GM12878 (cell line): ENCODE measurements at regions not wholly inside any gene's neighbourhood (a gene's known extent, or its start where the extent isn't known, plus 50 kb on each side); places are given as distances from the start of the nearest gene placed in this dataset.

Experiments used
- ATAC-seq: fragments of 200-7000 bp; cut with Tn5 transposase; 3 replicates; pipeline ENCODE4 v1.9.1; 2020; ENCODE audit warnings: mild to moderate bottlenecking, moderate library complexity
- BruUV-seq: library from RNA; stranded (reverse); fragments of 400-500 nt; replicated peaks from 2 replicates; lab custom pipeline; 2021; lab: Mats Ljungman, UMichigan
- CTCF ChIA-PET: fragments of 300-600 bp; sonication (Branson Sonifier 250); formaldehyde crosslinking; extraction: SDS; loops from one replicate; lab custom pipeline; 2021; ENCODE audit warnings: inconsistent platforms; lab: Yijun Ruan, JAX
- POLR2A ChIA-PET: fragments of 350-600 bp; formaldehyde crosslinking; extraction: SDS; loops from one replicate; lab custom pipeline; 2021; ENCODE audit warnings: inconsistent platforms; lab: Charles Lee
- RAD21 ChIA-PET: fragments of 300-600 bp; sonication (Branson Sonifier 250); formaldehyde crosslinking; loops from one replicate; lab custom pipeline; 2023; ENCODE audit warnings: antibody characterized with exemption; ENCODE audit not compliant: unreplicated experiment; lab: Charles Lee
- SMC1A ChIA-PET: fragments of 300-600 bp; sonication (Branson Sonifier 250); formaldehyde crosslinking; loops from one replicate; lab custom pipeline; 2023; ENCODE audit not compliant: unreplicated experiment, uncharacterized antibody; lab: Charles Lee
- DNase-seq: peaks from one replicate; pipeline ENCODE4 v3.0.0-alpha.2; 2011; ENCODE audit warnings: low read depth, low spot score
- FAIRE-seq: peaks from 3 replicates; lab custom pipeline; 2011; peaks lifted over from hg19 to GRCh38; lab: Jason Lieb, UNC
- H2AFZ ChIP-seq: 2 replicates; pipeline ENCODE4 v1.6.0; 2011; ENCODE audit warnings: low read depth, low read length, control low read depth; ENCODE audit not compliant: control insufficient read depth
- H3K27ac ChIP-seq: 2 replicates; pipeline ENCODE4 v1.5.1; 2011; ENCODE audit warnings: control low read depth; ENCODE audit not compliant: control insufficient read depth, insufficient read depth
- H3K27me3 ChIP-seq, 2 experiments: replicated peaks in 1 of 2; 2 replicates each; pipeline versions ENCODE4 v1.6.0 to v1.6.1; 2011; ENCODE audit warnings: low read length in 1 of 2; ENCODE audit not compliant: control insufficient read depth in 2 of 2, insufficient read depth in 2 of 2
- H3K36me3 ChIP-seq, 2 experiments: 2 replicates each; pipeline ENCODE4 v1.5.1; 2011; ENCODE audit warnings: low read length in 1 of 2; ENCODE audit not compliant: control insufficient read depth in 2 of 2, insufficient read depth in 2 of 2
- H3K4me1 ChIP-seq: 2 replicates; pipeline ENCODE4 v1.6.1; 2011; ENCODE audit warnings: mild to moderate bottlenecking, low read length, moderate library complexity, mixed read lengths; ENCODE audit not compliant: control insufficient read depth, insufficient read depth
- H3K4me2 ChIP-seq: 2 replicates; pipeline ENCODE4 v1.6.0; 2011; ENCODE audit warnings: control low read depth; ENCODE audit not compliant: control insufficient read depth, insufficient read depth
- H3K4me3 ChIP-seq: fragments of 200-600 bp; sonication (generic); 2 replicates; pipeline ENCODE4 v1.5.1; 2016
- H3K79me2 ChIP-seq: 2 replicates; pipeline ENCODE4 v1.6.0; 2011; ENCODE audit warnings: low read length; ENCODE audit not compliant: control insufficient read depth, insufficient read depth
- H3K9ac ChIP-seq: 2 replicates; pipeline ENCODE4 v1.8.0; 2011; ENCODE audit warnings: low read length, control low read depth, mixed read lengths; ENCODE audit not compliant: control insufficient read depth, insufficient read depth
- H3K9me3 ChIP-seq: replicated peaks from 3 replicates; pipeline ENCODE4 v1.5.1; 2011; ENCODE audit warnings: mild to moderate bottlenecking, low read length; ENCODE audit not compliant: control insufficient read depth, insufficient read depth
- H4K20me1 ChIP-seq: 2 replicates; pipeline ENCODE4 v1.6.0; 2011; ENCODE audit not compliant: control insufficient read depth, insufficient read depth
- CBX5 ChIP-seq: sonication (generic); IDR thresholded peaks from 2 replicates; pipeline ENCODE4 v1.6.1; 2016; ENCODE audit warnings: low read depth, moderate library complexity, mild to moderate bottlenecking, inconsistent platforms
- FOXK2 ChIP-seq: fragments of 450-650 bp; IDR thresholded peaks from 2 replicates; pipeline ENCODE4 v1.6.1; 2017; ENCODE audit warnings: mild to moderate bottlenecking, moderate library complexity
- IKZF2 ChIP-seq, 2 experiments: fragments of 450-650 bp; IDR thresholded peaks; 2 replicates each; pipeline ENCODE4 v1.6.1; 2017; ENCODE audit warnings: mild to moderate bottlenecking in 2 of 2, moderate library complexity in 2 of 2
- MEF2B ChIP-seq: fragments of 450-650 bp; IDR thresholded peaks from 2 replicates; pipeline ENCODE4 v1.6.1; 2018; ENCODE audit warnings: mild to moderate bottlenecking, moderate library complexity; ENCODE audit not compliant: partially characterized antibody, poor library complexity, severe bottlenecking
- PAX8 ChIP-seq: fragments of 450-650 bp; IDR thresholded peaks from 2 replicates; pipeline ENCODE4 v1.6.1; 2017; ENCODE audit warnings: mild to moderate bottlenecking, moderate library complexity
- SPI1 ChIP-seq: IDR thresholded peaks from 2 replicates; pipeline ENCODE4 v1.6.1; 2011; ENCODE audit warnings: low read depth, mild to moderate bottlenecking, low read length, moderate library complexity, borderline replicate concordance; ENCODE audit not compliant: insufficient read depth
- TCF3 ChIP-seq: IDR thresholded peaks from 2 replicates; pipeline ENCODE4 v1.6.1; 2012; ENCODE audit warnings: low read depth, mild to moderate bottlenecking, low read length, borderline replicate concordance; ENCODE audit not compliant: insufficient read depth
- WGBS: methylation state at CpG from one replicate; pipeline ENCODE4 v1.1.6; 2016; ENCODE audit warnings: low lambda C conversion rate; ENCODE audit not compliant: insufficient replicate concordance, insufficient coverage; ENCODE audit errors: missing lambda C conversion rate; 5-methylcytosine and 5-hydroxymethylcytosine counted together
- in situ Hi-C: fragments of 300-500 bp; cut with MboI; formaldehyde crosslinking; loops from 9 replicates; pipeline ENCODE4 v1.14.3; 2018; ENCODE audit warnings: mixed read lengths
- intact Hi-C: fragments of 100-400 bp; cut with micrococcal nuclease; formaldehyde crosslinking; loops from one replicate; pipeline ENCODE4 v1.14.2; 2022; ENCODE audit not compliant: unreplicated experiment
- TF ChIP-seq, protein P1 (sequence below): fragments of 450-650 bp; IDR thresholded peaks from 2 replicates; pipeline ENCODE4 v1.6.1; 2017; ENCODE audit warnings: mild to moderate bottlenecking, moderate library complexity
- TF ChIP-seq, protein P2 (sequence below): fragments of 450-650 bp; IDR thresholded peaks from 2 replicates; pipeline ENCODE4 v1.6.1; 2016; ENCODE audit warnings: mild to moderate bottlenecking, moderate library complexity, borderline replicate concordance
- TF ChIP-seq, protein P3 (sequence below): IDR thresholded peaks from 2 replicates; pipeline ENCODE4 v1.6.1; 2012; ENCODE audit warnings: low read length, inconsistent platforms

DNA sequence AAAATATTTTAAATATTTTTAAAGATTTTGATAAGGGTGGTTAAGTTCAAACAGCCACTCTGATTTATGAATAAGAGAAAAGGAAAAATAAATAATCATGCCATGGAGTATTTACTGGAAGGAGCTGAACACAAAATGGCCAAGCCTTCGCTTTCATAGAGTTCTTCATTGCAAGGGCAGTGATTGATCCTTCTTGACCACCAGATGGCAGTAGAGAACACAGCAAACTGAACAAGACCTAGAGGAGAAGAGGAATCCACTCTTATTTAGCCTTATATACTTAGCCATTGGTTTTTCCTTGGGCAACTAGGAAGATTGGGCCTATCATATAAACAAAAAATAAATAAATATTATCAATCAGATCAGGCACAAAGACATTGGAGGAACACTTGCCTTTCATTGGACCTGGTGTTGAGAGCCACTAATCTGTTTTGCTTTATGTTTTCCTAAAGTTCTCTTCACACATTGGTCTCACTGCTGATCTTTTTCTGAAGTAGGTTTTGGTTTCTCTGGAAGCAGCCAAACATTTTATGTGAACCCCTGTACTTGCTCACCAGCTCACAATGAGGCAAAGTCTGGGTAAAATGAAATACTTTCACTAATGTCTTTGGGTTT is 58.1 kb upstream of the PARM1 start (continued):
- TF ChIP-seq, protein P1, sequence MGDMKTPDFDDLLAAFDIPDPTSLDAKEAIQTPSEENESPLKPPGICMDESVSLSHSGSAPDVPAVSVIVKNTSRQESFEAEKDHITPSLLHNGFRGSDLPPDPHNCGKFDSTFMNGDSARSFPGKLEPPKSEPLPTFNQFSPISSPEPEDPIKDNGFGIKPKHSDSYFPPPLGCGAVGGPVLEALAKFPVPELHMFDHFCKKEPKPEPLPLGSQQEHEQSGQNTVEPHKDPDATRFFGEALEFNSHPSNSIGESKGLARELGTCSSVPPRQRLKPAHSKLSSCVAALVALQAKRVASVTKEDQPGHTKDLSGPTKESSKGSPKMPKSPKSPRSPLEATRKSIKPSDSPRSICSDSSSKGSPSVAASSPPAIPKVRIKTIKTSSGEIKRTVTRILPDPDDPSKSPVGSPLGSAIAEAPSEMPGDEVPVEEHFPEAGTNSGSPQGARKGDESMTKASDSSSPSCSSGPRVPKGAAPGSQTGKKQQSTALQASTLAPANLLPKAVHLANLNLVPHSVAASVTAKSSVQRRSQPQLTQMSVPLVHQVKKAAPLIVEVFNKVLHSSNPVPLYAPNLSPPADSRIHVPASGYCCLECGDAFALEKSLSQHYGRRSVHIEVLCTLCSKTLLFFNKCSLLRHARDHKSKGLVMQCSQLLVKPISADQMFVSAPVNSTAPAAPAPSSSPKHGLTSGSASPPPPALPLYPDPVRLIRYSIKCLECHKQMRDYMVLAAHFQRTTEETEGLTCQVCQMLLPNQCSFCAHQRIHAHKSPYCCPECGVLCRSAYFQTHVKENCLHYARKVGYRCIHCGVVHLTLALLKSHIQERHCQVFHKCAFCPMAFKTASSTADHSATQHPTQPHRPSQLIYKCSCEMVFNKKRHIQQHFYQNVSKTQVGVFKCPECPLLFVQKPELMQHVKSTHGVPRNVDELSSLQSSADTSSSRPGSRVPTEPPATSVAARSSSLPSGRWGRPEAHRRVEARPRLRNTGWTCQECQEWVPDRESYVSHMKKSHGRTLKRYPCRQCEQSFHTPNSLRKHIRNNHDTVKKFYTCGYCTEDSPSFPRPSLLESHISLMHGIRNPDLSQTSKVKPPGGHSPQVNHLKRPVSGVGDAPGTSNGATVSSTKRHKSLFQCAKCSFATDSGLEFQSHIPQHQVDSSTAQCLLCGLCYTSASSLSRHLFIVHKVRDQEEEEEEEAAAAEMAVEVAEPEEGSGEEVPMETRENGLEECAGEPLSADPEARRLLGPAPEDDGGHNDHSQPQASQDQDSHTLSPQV = no peak
- TF ChIP-seq FOXK2 (no peak), SPI1 (no peak), PAX8 (no peak)
- TF ChIP-seq, all 136 proteins: peak for 4

DNA sequence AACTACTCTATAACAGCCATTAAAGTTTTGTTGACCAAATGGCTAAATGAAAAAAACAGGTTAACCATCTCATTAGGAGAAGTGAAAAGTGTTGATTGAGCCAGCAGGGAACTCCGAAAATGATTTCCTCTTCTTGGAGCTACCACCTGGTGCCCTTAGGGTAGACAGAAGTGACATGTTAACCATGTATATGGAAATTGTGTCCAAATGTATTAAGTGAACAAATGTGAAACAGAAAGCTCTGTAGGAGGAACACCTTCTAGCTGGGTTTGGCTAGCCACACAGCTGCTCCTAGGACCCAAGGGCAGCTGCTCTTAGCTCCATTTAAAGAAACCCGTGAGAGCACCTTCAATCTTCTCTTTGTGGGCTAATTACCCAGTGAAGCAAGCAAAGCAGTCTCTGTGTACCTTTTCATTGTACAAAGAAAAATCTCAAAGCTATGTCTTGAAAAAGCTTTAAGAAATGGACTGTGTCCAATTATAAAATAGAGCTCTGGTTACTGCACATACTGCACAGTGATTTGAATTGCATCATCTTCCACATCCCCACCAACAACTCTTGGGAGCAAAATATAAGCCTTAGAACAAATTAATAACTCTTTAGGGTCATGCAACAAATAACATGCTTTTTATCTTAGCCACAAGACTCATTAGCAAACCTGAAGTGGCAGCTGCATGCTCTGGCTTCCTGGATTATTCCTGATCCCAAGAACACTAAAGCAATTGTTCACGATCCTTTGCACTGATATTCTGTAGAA is 59.2 kb upstream of the PARM1 start:
- Histone ChIP-seq H4K20me1 (no peaks in the 10 kb centered on the region), H3K9ac (no peak overlapping the region), H3K27ac (no peak overlapping the region), H3K4me2 (peak overlapping the region; percentile 53), H2AFZ (no peak overlapping the region; the same call in 1 of the 2 replicates), H3K9me3 (no peaks in the 10 kb centered on the region), H3K36me3 (no peaks in the 10 kb centered on the region), H3K4me1 (peaks cover 22% of the 10 kb centered on the region), H3K27me3 (no peaks in the 10 kb centered on the region), H3K4me3 (no peak overlapping the region), H3K79me2 (no peaks in the 10 kb centered on the region)
- peak; percentile 44 for FAIRE-seq
- in situ Hi-C loops (no loop called here), intact Hi-C loops (loop anchor here (1.0 to 5.0 kb wide), 4 partner anchors 57 to 639 kb away; partner anchors contain the start of genes RCHY1 and THAP6)
- POLR2A ChIA-PET = no interaction called here
- DNase-seq = peak; percentile 58
- 15% methylated on average over 3 of the region's 3 CpGs for WGBS
- CTCF ChIA-PET = interaction anchor here (0.6 to 5.9 kb wide), 26 partner anchors 8 to 974 kb away, joined by 3 to 84 read pairs (median 4); partner anchors contain the start of genes PARM1, RCHY1 and THAP6
- RAD21 ChIA-PET = interaction anchor here (0.6 to 5.3 kb wide), 17 partner anchors 11 to 902 kb away, joined by 3 to 61 read pairs (median 4); partner anchors contain the start of gene PARM1
- SMC1A ChIA-PET = interaction anchor here (0.6 to 6.4 kb wide), 28 partner anchors 10 to 619 kb away, joined by 3 to 72 read pairs (median 4); partner anchors contain the start of genes EREG and PARM1
- ATAC-seq = peak; percentile 91
- BruUV-seq = no TSS peak
- TF ChIP-seq MEF2B (peak; percentile 29), TCF3 (peak; percentile 63; the same call in 1 of the 2 replicates), IKZF2 (IDR thresholded peaks at IDR 0.05) (peak; percentile 53 to 54; a peak in 2 of 4 replicates), CBX5 (no peak)
- TF ChIP-seq, protein P2, sequence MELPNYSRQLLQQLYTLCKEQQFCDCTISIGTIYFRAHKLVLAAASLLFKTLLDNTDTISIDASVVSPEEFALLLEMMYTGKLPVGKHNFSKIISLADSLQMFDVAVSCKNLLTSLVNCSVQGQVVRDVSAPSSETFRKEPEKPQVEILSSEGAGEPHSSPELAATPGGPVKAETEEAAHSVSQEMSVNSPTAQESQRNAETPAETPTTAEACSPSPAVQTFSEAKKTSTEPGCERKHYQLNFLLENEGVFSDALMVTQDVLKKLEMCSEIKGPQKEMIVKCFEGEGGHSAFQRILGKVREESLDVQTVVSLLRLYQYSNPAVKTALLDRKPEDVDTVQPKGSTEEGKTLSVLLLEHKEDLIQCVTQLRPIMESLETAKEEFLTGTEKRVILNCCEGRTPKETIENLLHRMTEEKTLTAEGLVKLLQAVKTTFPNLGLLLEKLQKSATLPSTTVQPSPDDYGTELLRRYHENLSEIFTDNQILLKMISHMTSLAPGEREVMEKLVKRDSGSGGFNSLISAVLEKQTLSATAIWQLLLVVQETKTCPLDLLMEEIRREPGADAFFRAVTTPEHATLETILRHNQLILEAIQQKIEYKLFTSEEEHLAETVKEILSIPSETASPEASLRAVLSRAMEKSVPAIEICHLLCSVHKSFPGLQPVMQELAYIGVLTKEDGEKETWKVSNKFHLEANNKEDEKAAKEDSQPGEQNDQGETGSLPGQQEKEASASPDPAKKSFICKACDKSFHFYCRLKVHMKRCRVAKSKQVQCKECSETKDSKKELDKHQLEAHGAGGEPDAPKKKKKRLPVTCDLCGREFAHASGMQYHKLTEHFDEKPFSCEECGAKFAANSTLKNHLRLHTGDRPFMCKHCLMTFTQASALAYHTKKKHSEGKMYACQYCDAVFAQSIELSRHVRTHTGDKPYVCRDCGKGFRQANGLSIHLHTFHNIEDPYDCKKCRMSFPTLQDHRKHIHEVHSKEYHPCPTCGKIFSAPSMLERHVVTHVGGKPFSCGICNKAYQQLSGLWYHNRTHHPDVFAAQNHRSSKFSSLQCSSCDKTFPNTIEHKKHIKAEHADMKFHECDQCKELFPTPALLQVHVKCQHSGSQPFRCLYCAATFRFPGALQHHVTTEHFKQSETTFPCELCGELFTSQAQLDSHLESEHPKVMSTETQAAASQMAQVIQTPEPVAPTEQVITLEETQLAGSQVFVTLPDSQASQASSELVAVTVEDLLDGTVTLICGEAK = peak; percentile 82
- TF ChIP-seq, protein P3, sequence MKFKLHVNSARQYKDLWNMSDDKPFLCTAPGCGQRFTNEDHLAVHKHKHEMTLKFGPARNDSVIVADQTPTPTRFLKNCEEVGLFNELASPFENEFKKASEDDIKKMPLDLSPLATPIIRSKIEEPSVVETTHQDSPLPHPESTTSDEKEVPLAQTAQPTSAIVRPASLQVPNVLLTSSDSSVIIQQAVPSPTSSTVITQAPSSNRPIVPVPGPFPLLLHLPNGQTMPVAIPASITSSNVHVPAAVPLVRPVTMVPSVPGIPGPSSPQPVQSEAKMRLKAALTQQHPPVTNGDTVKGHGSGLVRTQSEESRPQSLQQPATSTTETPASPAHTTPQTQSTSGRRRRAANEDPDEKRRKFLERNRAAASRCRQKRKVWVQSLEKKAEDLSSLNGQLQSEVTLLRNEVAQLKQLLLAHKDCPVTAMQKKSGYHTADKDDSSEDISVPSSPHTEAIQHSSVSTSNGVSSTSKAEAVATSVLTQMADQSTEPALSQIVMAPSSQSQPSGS = peak; percentile 29; the same call in 1 of the 2 replicates
